Endothelial cell (in vitro differentiated cells): ENCODE measurements at regions not wholly inside any gene's neighbourhood (a gene's known extent, or its start where the extent isn't known, plus 50 kb on each side); places are given as distances from the start of the nearest gene placed in this dataset.

Experiments used
- DNase-seq: peaks from one replicate; pipeline ENCODE4 v3.0.0; 2021; ENCODE audit warnings: low spot score
- H3K27ac Mint-ChIP-seq: one replicate; pipeline ENCODE4 v1.8.0; 2021; ENCODE audit warnings: mixed read lengths, inconsistent platforms; ENCODE audit not compliant: unreplicated experiment
- H3K27me3 Mint-ChIP-seq: one replicate; pipeline ENCODE4 v1.8.0; 2021; ENCODE audit warnings: mild to moderate bottlenecking, moderate library complexity, mixed read lengths, inconsistent platforms; ENCODE audit not compliant: unreplicated experiment
- H3K36me3 Mint-ChIP-seq: one replicate; pipeline ENCODE4 v1.8.0; 2021; ENCODE audit warnings: mild to moderate bottlenecking, low read depth, mixed read lengths, inconsistent platforms; ENCODE audit not compliant: unreplicated experiment
- H3K4me1 Mint-ChIP-seq: one replicate; pipeline ENCODE4 v1.8.0; 2021; ENCODE audit warnings: mild to moderate bottlenecking, mixed read lengths, inconsistent platforms; ENCODE audit not compliant: unreplicated experiment
- H3K4me3 Mint-ChIP-seq: one replicate; pipeline ENCODE4 v1.8.0; 2021; ENCODE audit warnings: mild to moderate bottlenecking, mixed read lengths, inconsistent platforms; ENCODE audit not compliant: unreplicated experiment
- H3K9me3 Mint-ChIP-seq: one replicate; pipeline ENCODE4 v1.8.0; 2021; ENCODE audit warnings: mixed read lengths, inconsistent platforms; ENCODE audit not compliant: unreplicated experiment
- CTCF ChIP-seq: fragments of 200-600 bp; sonication (generic); IDR thresholded peaks from one replicate; pipeline ENCODE4 v1.5.0; 2021; ENCODE audit warnings: antibody characterized with exemption; ENCODE audit not compliant: unreplicated experiment

- Mint-ChIP-seq H3K27me3 (no peaks in the 10 kb centered on the region), H3K4me3 (no peak overlapping the region), H3K27ac (no peak overlapping the region), H3K9me3 (no peaks in the 10 kb centered on the region), H3K4me1 (no peaks in the 10 kb centered on the region), H3K36me3 (no peaks in the 10 kb centered on the region)
- no peak for TF ChIP-seq CTCF
- no peak for DNase-seq
Measured at GRCh38 chr2:21361957-21362486, 238.3 kb downstream of the TDRD15 start.

- H3K36me3 Mint-ChIP-seq, result no peaks in the 10 kb centered on the region
Measured at GRCh38 chr2:21363364-21363763, 239.6 kb downstream of the TDRD15 start.

GRCh38 chr2:21367421-21367820 lies 243.7 kb downstream of the TDRD15 start:
- H3K36me3 Mint-ChIP-seq, result no peaks in the 10 kb centered on the region
- TF ChIP-seq CTCF, result no peak
- no peaks in the 10 kb centered on the region for H3K27me3 Mint-ChIP-seq
- H3K27ac Mint-ChIP-seq, result no peak overlapping the region
- no peaks in the 10 kb centered on the region for H3K9me3 Mint-ChIP-seq
- no peak for DNase-seq
- no peaks in the 10 kb centered on the region for H3K4me1 Mint-ChIP-seq
- no peak overlapping the region for H3K4me3 Mint-ChIP-seq

More at GRCh38 chr2:21363364-21363763, 239.6 kb downstream of the TDRD15 start:
- Mint-ChIP-seq H3K9me3 (no peaks in the 10 kb centered on the region), H3K27me3 (no peaks in the 10 kb centered on the region), H3K27ac (no peak overlapping the region), H3K4me3 (no peak overlapping the region), H3K4me1 (no peaks in the 10 kb centered on the region)
- TF ChIP-seq CTCF, result no peak
- DNase-seq, result no peak

- Mint-ChIP-seq H3K36me3 (no peaks in the 10 kb centered on the region), H3K9me3 (no peaks in the 10 kb centered on the region), H3K27ac (no peak overlapping the region)
Measured at GRCh38 chr2:21369787-21370186, 246.0 kb downstream of the TDRD15 start.

More at GRCh38 chr2:21369787-21370186, 246.0 kb downstream of the TDRD15 start:
- no peak for TF ChIP-seq CTCF
- Mint-ChIP-seq H3K4me3 (no peak overlapping the region), H3K27me3 (no peaks in the 10 kb centered on the region), H3K4me1 (no peaks in the 10 kb centered on the region)
- DNase-seq, result no peak
